Esophagus squamous epithelium (tissue), 5 donors: ENCODE measurements at regions not wholly inside any gene's neighbourhood (a gene's known extent, or its start where the extent isn't known, plus 50 kb on each side); places are given as distances from the start of the nearest gene placed in this dataset.

ENCODE experiments used
- DNase-seq: peaks from one replicate; lab custom pipeline; 2025; lab: John Stamatoyannopoulos, UW
- H3K27ac ChIP-seq, 4 donors: fragments of 200-600 bp; sonication (generic); one replicate each; pipeline ENCODE4 v1.5.1; 2016 to 2019; ENCODE audit warnings: mild to moderate bottlenecking in 1 of 4
- H3K27me3 ChIP-seq, 4 donors: fragments of 200-600 bp; sonication (generic); 1 replicate in 3 of 4; 2 replicates in 1 of 4; pipeline versions ENCODE4 v1.5.1 to v1.6.0; 2017 to 2021; ENCODE audit warnings: antibody characterized with exemption in 1 of 4
- H3K36me3 ChIP-seq, 3 donors: fragments of 200-600 bp; sonication (generic); one replicate each; pipeline ENCODE4 v1.5.1; 2016 to 2019
- H3K4me1 ChIP-seq, 3 donors: fragments of 200-600 bp; sonication (generic); one replicate each; pipeline ENCODE4 v1.5.1; 2017 to 2019
- H3K4me3 ChIP-seq, 4 donors: fragments of 200-600 bp; sonication (generic); 1 replicate in 3 of 4; 2 replicates in 1 of 4; pipeline ENCODE4 v1.5.1; 2016 to 2019; ENCODE audit warnings: mild to moderate bottlenecking in 2 of 4, moderate library complexity in 1 of 4
- H3K9me3 ChIP-seq, 3 donors: fragments of 200-600 bp; sonication (generic); one replicate each; pipeline ENCODE4 v1.5.1; 2016 to 2019
- CTCF ChIP-seq, 6 experiments: fragments of 450-650 bp in 4 of 6; fragments of 200-600 bp in 2 of 6; sonication (generic) in 2 of 6; IDR thresholded peaks; one replicate each; pipeline ENCODE4 v1.5.1; 2016 to 2019; ENCODE audit warnings: antibody characterized with exemption in 6 of 6, mild to moderate bottlenecking in 4 of 6, moderate library complexity in 4 of 6
- POLR2A ChIP-seq, 4 donors: fragments of 450-650 bp; IDR thresholded peaks; one replicate each; pipeline ENCODE4 v1.6.1; 2017; ENCODE audit warnings: antibody characterized with exemption in 4 of 4, mild to moderate bottlenecking in 4 of 4, moderate library complexity in 3 of 4
- WGBS, 2 donors: methylation state at CpG; one replicate each; pipeline ENCODE4 v1.1.5; 2018; 5-methylcytosine and 5-hydroxymethylcytosine counted together
- intact Hi-C: fragments of 100-400 bp; cut with DNase I; formaldehyde crosslinking; loops from one replicate; pipeline ENCODE4 v1.15.0; 2022
- donor health status: DM: yes; HTN: yes; CAD: no.

GRCh38 chr14:57013987-57014386, 203.7 kb upstream of the OTX2 start:
- H3K36me3 ChIP-seq = no peaks in the 10 kb centered on the region
- DNase-seq = no peak

GRCh38 chr14:57009585-57010515, 199.6 kb upstream of the OTX2 start:
- H3K9me3 ChIP-seq = no peaks in the 10 kb centered on the region
- intact Hi-C loops = no loop called here
- H3K4me1 ChIP-seq = no peaks in the 10 kb centered on the region
- no peak for TF ChIP-seq POLR2A (IDR thresholded peaks at IDR 0.05)
- TF ChIP-seq CTCF (IDR thresholded peaks at IDR 0.05) = no peak
- H3K27me3 ChIP-seq = no peaks in the 10 kb centered on the region
- no peak for DNase-seq
- no peaks in the 10 kb centered on the region for H3K36me3 ChIP-seq
- 37% methylated on average over 9 of the region's 9 CpGs for WGBS, 2 donors
- H3K27ac ChIP-seq = no peak overlapping the region
- H3K4me3 ChIP-seq = no peak overlapping the region

More at GRCh38 chr14:57013987-57014386, 203.7 kb upstream of the OTX2 start:
- no peak for TF ChIP-seq CTCF (IDR thresholded peaks at IDR 0.05)
- TF ChIP-seq POLR2A (IDR thresholded peaks at IDR 0.05) = no peak
- intact Hi-C loops = no loop called here
- Histone ChIP-seq H3K4me1 (no peaks in the 10 kb centered on the region), H3K27ac (no peak overlapping the region), H3K4me3 (no peak overlapping the region), H3K9me3 (no peaks in the 10 kb centered on the region), H3K27me3 (no peaks in the 10 kb centered on the region)
- 79 to 80% methylated on average over 2 of the region's 2 CpGs for WGBS, 2 donors

- 36 to 41% methylated on average over 3 of the region's 3 CpGs for WGBS, 2 donors
- Histone ChIP-seq H3K4me1 (no peaks in the 10 kb centered on the region), H3K36me3 (no peaks in the 10 kb centered on the region), H3K27me3 (no peaks in the 10 kb centered on the region), H3K9me3 (no peaks in the 10 kb centered on the region), H3K4me3 (no peak overlapping the region), H3K27ac (no peak overlapping the region)
- no peak for DNase-seq
- intact Hi-C loops = no loop called here
- TF ChIP-seq POLR2A (IDR thresholded peaks at IDR 0.05) = no peak
- TF ChIP-seq CTCF (IDR thresholded peaks at IDR 0.05) = no peak
Measured at GRCh38 chr14:57008534-57008933, 198.3 kb upstream of the OTX2 start.

- intact Hi-C loops = no loop called here
- Histone ChIP-seq H3K4me1 (no peaks in the 10 kb centered on the region), H3K4me3 (no peak overlapping the region), H3K27me3 (no peaks in the 10 kb centered on the region), H3K27ac (no peak overlapping the region), H3K36me3 (no peaks in the 10 kb centered on the region), H3K9me3 (no peaks in the 10 kb centered on the region)
- no peak for DNase-seq
- TF ChIP-seq POLR2A (IDR thresholded peaks at IDR 0.05) (no peak), CTCF (IDR thresholded peaks at IDR 0.05) (no peak)
- 71 to 73% methylated on average over 1 of the region's 1 CpG for WGBS, 2 donors
Measured at GRCh38 chr14:56998728-56999127, 188.4 kb upstream of the OTX2 start.

GRCh38 chr14:56996721-56997399, 186.6 kb upstream of the OTX2 start:
- Histone ChIP-seq H3K27ac (no peak overlapping the region), H3K4me1 (no peaks in the 10 kb centered on the region), H3K9me3 (no peaks in the 10 kb centered on the region), H3K36me3 (no peaks in the 10 kb centered on the region), H3K4me3 (no peak overlapping the region), H3K27me3 (no peaks in the 10 kb centered on the region)
- no peak for TF ChIP-seq POLR2A (IDR thresholded peaks at IDR 0.05)
- no peak for TF ChIP-seq CTCF (IDR thresholded peaks at IDR 0.05)
- DNase-seq = no peak
- 39 to 61% methylated on average over 9 to 10 of the region's 10 CpGs for WGBS, 2 donors
- intact Hi-C loops = no loop called here
